ENCODE measurements at regions not wholly inside any gene's neighbourhood (a gene's known extent, or its start where the extent isn't known, plus 50 kb on each side); places are given as distances from the start of the nearest gene placed in this dataset.

DNA sequence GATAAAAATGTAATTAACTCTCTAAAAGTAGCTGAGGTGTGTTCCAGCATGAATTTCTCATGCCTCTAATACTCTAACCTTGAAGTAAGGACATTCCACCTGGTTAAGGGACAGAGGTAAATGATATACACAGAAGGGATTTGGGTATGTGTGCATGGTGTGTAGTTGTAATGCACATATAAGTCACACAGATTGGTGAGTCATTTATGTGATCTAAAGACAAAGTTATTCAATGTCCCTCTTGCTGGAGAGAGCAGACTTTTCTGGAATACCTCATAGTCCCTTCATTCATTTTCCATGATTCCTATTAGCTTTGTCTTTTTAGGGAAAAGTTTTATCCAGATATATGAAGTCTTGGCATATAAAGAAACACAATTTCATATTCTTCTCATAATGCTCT, 234.9 kb downstream of the SNAPC1 start:
- TF ChIP-seq, protein P1, sequence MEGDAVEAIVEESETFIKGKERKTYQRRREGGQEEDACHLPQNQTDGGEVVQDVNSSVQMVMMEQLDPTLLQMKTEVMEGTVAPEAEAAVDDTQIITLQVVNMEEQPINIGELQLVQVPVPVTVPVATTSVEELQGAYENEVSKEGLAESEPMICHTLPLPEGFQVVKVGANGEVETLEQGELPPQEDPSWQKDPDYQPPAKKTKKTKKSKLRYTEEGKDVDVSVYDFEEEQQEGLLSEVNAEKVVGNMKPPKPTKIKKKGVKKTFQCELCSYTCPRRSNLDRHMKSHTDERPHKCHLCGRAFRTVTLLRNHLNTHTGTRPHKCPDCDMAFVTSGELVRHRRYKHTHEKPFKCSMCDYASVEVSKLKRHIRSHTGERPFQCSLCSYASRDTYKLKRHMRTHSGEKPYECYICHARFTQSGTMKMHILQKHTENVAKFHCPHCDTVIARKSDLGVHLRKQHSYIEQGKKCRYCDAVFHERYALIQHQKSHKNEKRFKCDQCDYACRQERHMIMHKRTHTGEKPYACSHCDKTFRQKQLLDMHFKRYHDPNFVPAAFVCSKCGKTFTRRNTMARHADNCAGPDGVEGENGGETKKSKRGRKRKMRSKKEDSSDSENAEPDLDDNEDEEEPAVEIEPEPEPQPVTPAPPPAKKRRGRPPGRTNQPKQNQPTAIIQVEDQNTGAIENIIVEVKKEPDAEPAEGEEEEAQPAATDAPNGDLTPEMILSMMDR (IDR thresholded peaks at IDR 0.05; ENCODE audit: low read depth, low read length, missing input control) = no peak
- no peak for TF ChIP-seq ATF3 (IDR thresholded peaks at IDR 0.05)
- TF ChIP-seq, protein P2, sequence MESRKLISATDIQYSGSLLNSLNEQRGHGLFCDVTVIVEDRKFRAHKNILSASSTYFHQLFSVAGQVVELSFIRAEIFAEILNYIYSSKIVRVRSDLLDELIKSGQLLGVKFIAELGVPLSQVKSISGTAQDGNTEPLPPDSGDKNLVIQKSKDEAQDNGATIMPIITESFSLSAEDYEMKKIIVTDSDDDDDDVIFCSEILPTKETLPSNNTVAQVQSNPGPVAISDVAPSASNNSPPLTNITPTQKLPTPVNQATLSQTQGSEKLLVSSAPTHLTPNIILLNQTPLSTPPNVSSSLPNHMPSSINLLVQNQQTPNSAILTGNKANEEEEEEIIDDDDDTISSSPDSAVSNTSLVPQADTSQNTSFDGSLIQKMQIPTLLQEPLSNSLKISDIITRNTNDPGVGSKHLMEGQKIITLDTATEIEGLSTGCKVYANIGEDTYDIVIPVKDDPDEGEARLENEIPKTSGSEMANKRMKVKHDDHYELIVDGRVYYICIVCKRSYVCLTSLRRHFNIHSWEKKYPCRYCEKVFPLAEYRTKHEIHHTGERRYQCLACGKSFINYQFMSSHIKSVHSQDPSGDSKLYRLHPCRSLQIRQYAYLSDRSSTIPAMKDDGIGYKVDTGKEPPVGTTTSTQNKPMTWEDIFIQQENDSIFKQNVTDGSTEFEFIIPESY (IDR thresholded peaks at IDR 0.05) = no peak
- TF ChIP-seq GABPA (IDR thresholded peaks at IDR 0.05 in 1 of 2, conservative IDR thresholded peaks at IDR 0.05 in 1 of 2) = no peak
- no peak for TF ChIP-seq TAF1 (conservative IDR thresholded peaks at IDR 0.05)
- no peak for TF ChIP-seq RXRA (IDR thresholded peaks at IDR 0.05)
- TF ChIP-seq SP1 (IDR thresholded peaks at IDR 0.05) = no peak
- TF ChIP-seq JUND (IDR thresholded peaks at IDR 0.05) = no peak
- TF ChIP-seq, protein P3, sequence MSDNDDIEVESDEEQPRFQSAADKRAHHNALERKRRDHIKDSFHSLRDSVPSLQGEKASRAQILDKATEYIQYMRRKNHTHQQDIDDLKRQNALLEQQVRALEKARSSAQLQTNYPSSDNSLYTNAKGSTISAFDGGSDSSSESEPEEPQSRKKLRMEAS (IDR thresholded peaks at IDR 0.05) = no peak
